B cell (primary cell): ENCODE measurements at regions not wholly inside any gene's neighbourhood (a gene's known extent, or its start where the extent isn't known, plus 50 kb on each side); places are given as distances from the start of the nearest gene placed in this dataset.

Experiments used
- EZH2 ChIP-seq: IDR thresholded peaks from 2 replicates; pipeline ENCODE4 v1.6.1; 2012; ENCODE audit warnings: borderline replicate concordance, low read depth, mild to moderate bottlenecking, moderate library complexity, low read length; ENCODE audit not compliant: insufficient read depth, poor library complexity, severe bottlenecking
- TF ChIP-seq, protein P1 (sequence below): fragments of 200-600 bp; IDR thresholded peaks from one replicate; pipeline ENCODE4 v1.8.0; 2022; ENCODE audit warnings: antibody characterized with exemption, mild to moderate bottlenecking

DNA sequence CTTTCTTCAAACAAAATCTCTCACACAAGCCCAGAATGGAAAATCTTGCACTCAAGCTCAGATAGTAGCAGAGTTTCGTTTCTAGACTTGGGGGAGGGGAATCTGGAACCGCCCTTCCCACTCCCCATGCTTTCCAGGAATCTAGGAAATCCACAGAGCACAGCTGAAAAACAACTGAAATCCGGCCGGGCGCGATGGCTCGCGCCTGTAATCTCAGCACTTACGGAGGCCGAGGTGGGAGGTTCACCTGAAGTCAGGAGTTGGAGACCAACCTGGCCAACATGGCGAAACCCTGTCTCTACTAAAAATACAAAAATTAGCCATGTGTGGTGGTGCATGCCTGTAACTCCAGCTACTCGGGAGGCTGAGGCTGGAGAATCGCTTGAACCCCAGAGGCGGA is 127.3 kb upstream of the SLC34A2 start:
- no peak for TF ChIP-seq EZH2
- TF ChIP-seq, protein P1, sequence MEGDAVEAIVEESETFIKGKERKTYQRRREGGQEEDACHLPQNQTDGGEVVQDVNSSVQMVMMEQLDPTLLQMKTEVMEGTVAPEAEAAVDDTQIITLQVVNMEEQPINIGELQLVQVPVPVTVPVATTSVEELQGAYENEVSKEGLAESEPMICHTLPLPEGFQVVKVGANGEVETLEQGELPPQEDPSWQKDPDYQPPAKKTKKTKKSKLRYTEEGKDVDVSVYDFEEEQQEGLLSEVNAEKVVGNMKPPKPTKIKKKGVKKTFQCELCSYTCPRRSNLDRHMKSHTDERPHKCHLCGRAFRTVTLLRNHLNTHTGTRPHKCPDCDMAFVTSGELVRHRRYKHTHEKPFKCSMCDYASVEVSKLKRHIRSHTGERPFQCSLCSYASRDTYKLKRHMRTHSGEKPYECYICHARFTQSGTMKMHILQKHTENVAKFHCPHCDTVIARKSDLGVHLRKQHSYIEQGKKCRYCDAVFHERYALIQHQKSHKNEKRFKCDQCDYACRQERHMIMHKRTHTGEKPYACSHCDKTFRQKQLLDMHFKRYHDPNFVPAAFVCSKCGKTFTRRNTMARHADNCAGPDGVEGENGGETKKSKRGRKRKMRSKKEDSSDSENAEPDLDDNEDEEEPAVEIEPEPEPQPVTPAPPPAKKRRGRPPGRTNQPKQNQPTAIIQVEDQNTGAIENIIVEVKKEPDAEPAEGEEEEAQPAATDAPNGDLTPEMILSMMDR, result no peak
